ENCODE measurements at regions not wholly inside any gene's neighbourhood (a gene's known extent, or its start where the extent isn't known, plus 50 kb on each side); places are given as distances from the start of the nearest gene placed in this dataset.
A peak's percentile ranks its signal among the peaks of the same experiment; 100 is the strongest.

DNA sequence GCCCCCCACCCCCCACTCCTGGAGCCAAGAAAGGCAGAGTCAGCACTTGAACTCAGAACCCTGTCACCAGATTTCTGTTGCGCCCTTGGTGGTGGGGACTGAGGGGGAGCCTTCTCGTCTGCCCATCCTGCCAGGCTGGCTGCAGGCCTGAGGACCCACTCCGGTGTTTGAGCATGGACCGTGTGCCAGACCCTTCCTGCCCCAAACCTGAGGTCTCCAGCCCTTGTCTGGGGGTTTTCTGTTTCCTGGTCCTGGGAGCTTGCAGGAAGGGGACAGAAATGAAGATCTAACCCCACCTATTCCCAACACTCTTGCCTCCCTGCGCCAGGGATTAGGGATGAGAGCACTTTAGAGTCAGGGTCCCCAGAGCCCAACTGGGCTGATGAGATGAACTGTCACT, 190.6 kb downstream of the HAUS1 start:
- no peaks in the 10 kb centered on the region for H3K9me3 ChIP-seq (ENCODE audit: low read depth)
- no peak for DNase-seq (ENCODE audit: low spot score)
- peaks cover 4% of the 10 kb centered on the region for H3K4me1 ChIP-seq
- H3K27me3 Mint-ChIP-seq (ENCODE audit: insufficient read depth, low read depth) = peaks cover 11% of the 10 kb centered on the region
- H3K4me3 ChIP-seq = no peak overlapping the region
- no peak overlapping the region for H3K27ac ChIP-seq
- H4K20me1 ChIP-seq (ENCODE audit: low read depth) = no peaks in the 10 kb centered on the region
- H3K4me3 Mint-ChIP-seq = no peak overlapping the region
- no peak overlapping the region for H3K9ac ChIP-seq
- no peaks in the 10 kb centered on the region for H3K79me2 ChIP-seq (ENCODE audit: low read depth)
- H2AFZ ChIP-seq (replicated peaks) = no peak overlapping the region
- H3K9me3 Mint-ChIP-seq = no peaks in the 10 kb centered on the region
- H3K4me2 ChIP-seq = no peak overlapping the region
- peak overlapping the region; percentile 35 for H3K27ac Mint-ChIP-seq
- no peaks in the 10 kb centered on the region for H3K27me3 ChIP-seq
- H3F3A ChIP-seq (ENCODE audit: low read depth) = no peaks in the 10 kb centered on the region
- no peak for TF ChIP-seq EZH2 (IDR thresholded peaks at IDR 0.05)
- H3K36me3 Mint-ChIP-seq = no peaks in the 10 kb centered on the region
- H3K36me3 ChIP-seq = no peaks in the 10 kb centered on the region
- peaks cover 28% of the 10 kb centered on the region for H3K4me1 Mint-ChIP-seq

DNA sequence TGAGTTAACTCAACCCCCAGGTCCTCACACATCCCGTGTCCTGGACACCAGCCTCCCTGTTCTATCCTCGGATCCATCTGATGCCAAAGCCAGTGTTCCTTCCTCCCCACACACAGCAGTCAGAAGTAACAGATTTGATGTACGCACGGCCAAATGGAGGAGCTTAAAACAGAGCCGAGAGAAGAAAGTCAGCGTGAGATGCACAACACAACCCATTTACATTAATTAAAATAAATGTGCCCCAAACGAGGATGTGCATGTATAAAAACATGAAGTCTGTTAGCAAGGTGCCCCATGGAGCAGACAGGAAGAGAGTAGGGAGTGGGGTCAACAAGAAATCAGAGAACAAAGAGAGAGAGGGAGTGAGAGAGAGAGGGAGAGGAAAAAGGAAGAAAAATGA, 191.2 kb downstream of the HAUS1 start:
- H3K9me3 ChIP-seq (ENCODE audit: low read depth) = no peaks in the 10 kb centered on the region
- H3K4me1 ChIP-seq = peaks cover 4% of the 10 kb centered on the region
- H3K36me3 Mint-ChIP-seq = no peaks in the 10 kb centered on the region
- H3K4me3 Mint-ChIP-seq = no peak overlapping the region
- peak overlapping the region; percentile 26 for H2AFZ ChIP-seq (replicated peaks)
- no peaks in the 10 kb centered on the region for H4K20me1 ChIP-seq (ENCODE audit: low read depth)
- no peaks in the 10 kb centered on the region for H3K9me3 Mint-ChIP-seq
- no peaks in the 10 kb centered on the region for H3K36me3 ChIP-seq
- H3K4me1 Mint-ChIP-seq = peaks cover 28% of the 10 kb centered on the region
- peak overlapping the region; percentile 35 for H3K27ac Mint-ChIP-seq
- no peak overlapping the region for H3K9ac ChIP-seq
- H3K27me3 Mint-ChIP-seq (ENCODE audit: insufficient read depth, low read depth) = peaks cover 11% of the 10 kb centered on the region
- H3K4me2 ChIP-seq = no peak overlapping the region
- H3K4me3 ChIP-seq = no peak overlapping the region
- no peaks in the 10 kb centered on the region for H3K79me2 ChIP-seq (ENCODE audit: low read depth)
- no peak for DNase-seq (ENCODE audit: low spot score)
- no peak overlapping the region for H3K27ac ChIP-seq
- no peaks in the 10 kb centered on the region for H3K27me3 ChIP-seq
- TF ChIP-seq EZH2phosphoT487 (IDR thresholded peaks at IDR 0.05) (no peak), EZH2 (IDR thresholded peaks at IDR 0.05) (no peak)
- TF ChIP-seq, protein P1, sequence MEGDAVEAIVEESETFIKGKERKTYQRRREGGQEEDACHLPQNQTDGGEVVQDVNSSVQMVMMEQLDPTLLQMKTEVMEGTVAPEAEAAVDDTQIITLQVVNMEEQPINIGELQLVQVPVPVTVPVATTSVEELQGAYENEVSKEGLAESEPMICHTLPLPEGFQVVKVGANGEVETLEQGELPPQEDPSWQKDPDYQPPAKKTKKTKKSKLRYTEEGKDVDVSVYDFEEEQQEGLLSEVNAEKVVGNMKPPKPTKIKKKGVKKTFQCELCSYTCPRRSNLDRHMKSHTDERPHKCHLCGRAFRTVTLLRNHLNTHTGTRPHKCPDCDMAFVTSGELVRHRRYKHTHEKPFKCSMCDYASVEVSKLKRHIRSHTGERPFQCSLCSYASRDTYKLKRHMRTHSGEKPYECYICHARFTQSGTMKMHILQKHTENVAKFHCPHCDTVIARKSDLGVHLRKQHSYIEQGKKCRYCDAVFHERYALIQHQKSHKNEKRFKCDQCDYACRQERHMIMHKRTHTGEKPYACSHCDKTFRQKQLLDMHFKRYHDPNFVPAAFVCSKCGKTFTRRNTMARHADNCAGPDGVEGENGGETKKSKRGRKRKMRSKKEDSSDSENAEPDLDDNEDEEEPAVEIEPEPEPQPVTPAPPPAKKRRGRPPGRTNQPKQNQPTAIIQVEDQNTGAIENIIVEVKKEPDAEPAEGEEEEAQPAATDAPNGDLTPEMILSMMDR (IDR thresholded peaks at IDR 0.05) = no peak
- no peaks in the 10 kb centered on the region for H3F3A ChIP-seq (ENCODE audit: low read depth)

DNA sequence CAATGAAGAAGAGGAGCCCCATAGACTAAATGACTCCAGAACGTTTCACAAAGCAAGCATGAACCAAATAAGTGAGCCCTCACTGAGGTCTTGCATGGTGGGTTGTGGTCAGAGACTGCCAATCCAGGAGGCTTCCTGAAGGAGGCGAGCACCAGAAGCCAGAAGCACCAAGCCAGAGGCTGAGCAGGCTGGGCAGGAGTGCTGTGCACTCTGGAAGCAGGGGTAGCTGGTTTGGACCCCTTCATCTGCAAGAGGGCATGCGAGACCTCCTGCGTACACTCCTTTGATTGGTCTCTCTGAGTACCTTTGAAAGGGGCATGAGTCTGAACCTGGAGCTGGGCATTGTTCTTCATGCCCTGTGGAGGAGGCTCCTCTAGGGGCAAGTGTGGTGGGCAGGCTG, 192.5 kb downstream of the HAUS1 start:
- Histone ChIP-seq H3K4me1 (peaks cover 4% of the 10 kb centered on the region), H2AFZ (replicated peaks) (no peak overlapping the region), H3K9ac (no peak overlapping the region), H3K4me2 (no peak overlapping the region), H3K27ac (no peak overlapping the region), H3K9me3 (ENCODE audit: low read depth) (no peaks in the 10 kb centered on the region), H3K27me3 (no peaks in the 10 kb centered on the region), H3K36me3 (no peaks in the 10 kb centered on the region), H3K4me3 (no peak overlapping the region), H4K20me1 (ENCODE audit: low read depth) (no peaks in the 10 kb centered on the region), H3K79me2 (ENCODE audit: low read depth) (no peaks in the 10 kb centered on the region), H3F3A (ENCODE audit: low read depth) (no peaks in the 10 kb centered on the region)
- no peak for DNase-seq (ENCODE audit: low spot score)
- peaks cover 28% of the 10 kb centered on the region for H3K4me1 Mint-ChIP-seq
- H3K4me3 Mint-ChIP-seq = no peak overlapping the region
- H3K27ac Mint-ChIP-seq = peak overlapping the region; percentile 76
- no peaks in the 10 kb centered on the region for H3K9me3 Mint-ChIP-seq
- no peaks in the 10 kb centered on the region for H3K36me3 Mint-ChIP-seq
- TF ChIP-seq, protein P1 (IDR thresholded peaks at IDR 0.05) = no peak
- TF ChIP-seq EZH2 (IDR thresholded peaks at IDR 0.05) (no peak), EZH2phosphoT487 (IDR thresholded peaks at IDR 0.05) (no peak)
- peaks cover 6% of the 10 kb centered on the region for H3K27me3 Mint-ChIP-seq (ENCODE audit: insufficient read depth, low read depth)

DNA sequence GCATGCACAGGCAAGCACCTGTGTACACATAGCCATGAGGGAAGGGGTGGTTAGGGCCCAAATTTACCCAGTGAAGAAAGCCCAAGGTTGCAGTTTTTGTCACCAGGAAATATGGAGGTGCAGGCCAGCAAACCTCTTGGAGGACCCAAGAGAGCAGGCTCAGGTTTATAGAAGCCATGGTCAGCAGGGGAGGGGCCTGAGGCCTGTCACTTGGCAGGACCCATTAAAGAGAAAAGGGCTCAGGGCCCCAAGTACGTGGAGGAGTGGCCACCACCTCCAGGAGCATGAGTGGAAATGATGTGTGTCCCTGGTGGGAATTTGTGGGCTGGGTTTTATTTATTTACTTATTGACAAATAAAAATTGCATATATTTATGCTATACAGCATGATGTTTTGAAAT, 192.9 kb downstream of the HAUS1 start:
- DNase-seq (ENCODE audit: low spot score) = no peak
- H2AFZ ChIP-seq (replicated peaks) = no peak overlapping the region
- no peak for TF ChIP-seq EZH2 (IDR thresholded peaks at IDR 0.05)
- TF ChIP-seq, protein P1 (IDR thresholded peaks at IDR 0.05) = no peak
- no peak for TF ChIP-seq EZH2phosphoT487 (IDR thresholded peaks at IDR 0.05)
- H3K9ac ChIP-seq = no peak overlapping the region
- H3K4me2 ChIP-seq = no peak overlapping the region
- H3K79me2 ChIP-seq (ENCODE audit: low read depth) = no peaks in the 10 kb centered on the region
- H3K9me3 Mint-ChIP-seq = no peaks in the 10 kb centered on the region
- no peaks in the 10 kb centered on the region for H3K9me3 ChIP-seq (ENCODE audit: low read depth)
- H3K27me3 Mint-ChIP-seq (ENCODE audit: insufficient read depth, low read depth) = peaks cover 8% of the 10 kb centered on the region
- no peak overlapping the region for H3K27ac ChIP-seq
- no peaks in the 10 kb centered on the region for H4K20me1 ChIP-seq (ENCODE audit: low read depth)
- H3K36me3 ChIP-seq = no peaks in the 10 kb centered on the region
- H3K4me3 Mint-ChIP-seq = no peak overlapping the region
- H3K4me3 ChIP-seq = no peak overlapping the region
- H3K27ac Mint-ChIP-seq = no peak overlapping the region
- H3K27me3 ChIP-seq = no peaks in the 10 kb centered on the region
- peaks cover 30% of the 10 kb centered on the region for H3K4me1 Mint-ChIP-seq
- peaks cover 4% of the 10 kb centered on the region for H3K4me1 ChIP-seq
- no peaks in the 10 kb centered on the region for H3K36me3 Mint-ChIP-seq
- H3F3A ChIP-seq (ENCODE audit: low read depth) = no peaks in the 10 kb centered on the region
